PC-3 (cell line): ENCODE measurements at regions not wholly inside any gene's neighbourhood (a gene's known extent, or its start where the extent isn't known, plus 50 kb on each side); places are given as distances from the start of the nearest gene placed in this dataset.
A peak's percentile ranks its signal among the peaks of the same experiment; 100 is the strongest.

Experiments used
- ATAC-seq: fragments of 200-7000 bp; cut with Tn5 transposase; 2 replicates; pipeline ENCODE4 v1.9.1; 2020; ENCODE audit warnings: mild to moderate bottlenecking, moderate library complexity
- BruUV-seq: library from RNA; stranded (reverse); fragments of 400-500 nt; replicated peaks from 2 replicates; lab custom pipeline; 2021; lab: Mats Ljungman, UMichigan
- CTCF ChIA-PET: fragments of 300-600 bp; sonication (Branson Sonifier 250); formaldehyde crosslinking; loops from one replicate; lab custom pipeline; 2022; ENCODE audit warnings: antibody characterized with exemption; lab: Charles Lee
- POLR2A ChIA-PET: fragments of 300-600 bp; sonication (Branson Sonifier 250); formaldehyde crosslinking; loops from one replicate; lab custom pipeline; 2022; ENCODE audit warnings: antibody characterized with exemption; ENCODE audit not compliant: unreplicated experiment; lab: Charles Lee
- DNase-seq: peaks from one replicate; pipeline ENCODE4 v3.0.0-alpha.2; 2015
- H2AFZ ChIP-seq: fragments of 300-600 bp; sonication (generic); 2 replicates; pipeline ENCODE4 v1.6.0; 2016; ENCODE audit warnings: antibody characterized with exemption, low read length
- H3F3A ChIP-seq: fragments of 300-600 bp; sonication (generic); one replicate; pipeline ENCODE4 v1.6.0; 2017; ENCODE audit warnings: antibody characterized with exemption, low read length, control low read depth, mild to moderate bottlenecking; ENCODE audit not compliant: unreplicated experiment
- H3K27ac ChIP-seq: fragments of 300-600 bp; sonication (generic); 2 replicates; pipeline ENCODE4 v1.5.1; 2016; ENCODE audit warnings: mild to moderate bottlenecking, low read length
- H3K27me3 ChIP-seq: fragments of 300-600 bp; sonication (generic); 2 replicates; pipeline ENCODE4 v1.6.1; 2016; ENCODE audit warnings: low read length, mixed read lengths
- H3K36me3 ChIP-seq: fragments of 300-600 bp; sonication (generic); 2 replicates; pipeline ENCODE4 v1.6.1; 2016; ENCODE audit warnings: low read depth, mixed run types, low read length, mixed read lengths
- H3K4me1 ChIP-seq: fragments of 300-600 bp; sonication (generic); 2 replicates; pipeline ENCODE4 v1.5.1; 2016; ENCODE audit warnings: low read length; ENCODE audit not compliant: insufficient read depth
- H3K4me2 ChIP-seq: fragments of 300-600 bp; sonication (generic); 2 replicates; pipeline ENCODE4 v1.6.0; 2016; ENCODE audit warnings: low read length
- H3K4me3 ChIP-seq: fragments of 300-600 bp; sonication (generic); 2 replicates; pipeline ENCODE4 v1.5.1; 2016; ENCODE audit warnings: mild to moderate bottlenecking, low read length, mixed read lengths
- H3K79me2 ChIP-seq: fragments of 300-600 bp; sonication (generic); 2 replicates; pipeline ENCODE4 v1.6.1; 2017; ENCODE audit warnings: low read length, mixed read lengths
- H3K9ac ChIP-seq: fragments of 300-600 bp; sonication (generic); 2 replicates; pipeline ENCODE4 v1.6.0; 2016; ENCODE audit warnings: mild to moderate bottlenecking, low read length
- H3K9me2 ChIP-seq: fragments of 300-600 bp; sonication (generic); replicated peaks from 2 replicates; pipeline ENCODE4 v1.6.1; 2016; ENCODE audit warnings: mixed run types, low read length, mixed read lengths
- H3K9me3 ChIP-seq: fragments of 300-600 bp; sonication (generic); 2 replicates; pipeline ENCODE4 v1.6.1; 2016; ENCODE audit warnings: low read length, mixed read lengths
- H4K20me1 ChIP-seq: fragments of 300-600 bp; sonication (generic); 2 replicates; pipeline ENCODE4 v1.6.1; 2016; ENCODE audit warnings: low read length, mixed read lengths
- CTCF ChIP-seq: fragments of 300-600 bp; sonication (generic); conservative IDR thresholded peaks from 2 replicates; pipeline ENCODE4 v1.5.1; 2017; ENCODE audit warnings: antibody characterized with exemption, low read depth, mild to moderate bottlenecking, low read length
- EZH2 ChIP-seq: fragments of 300-600 bp; sonication (generic); IDR thresholded peaks from one replicate; pipeline ENCODE4 v1.6.1; 2017; ENCODE audit warnings: antibody characterized with exemption, mild to moderate bottlenecking, low read length; ENCODE audit not compliant: unreplicated experiment
- EZH2phosphoT487 ChIP-seq: fragments of 300-600 bp; sonication (generic); IDR thresholded peaks from 2 replicates; pipeline ENCODE4 v1.6.1; 2018; ENCODE audit warnings: mild to moderate bottlenecking, antibody characterized with exemption, low read length, borderline replicate concordance
- intact Hi-C: fragments of 100-400 bp; cut with micrococcal nuclease; formaldehyde crosslinking; loops from 2 replicates; pipeline ENCODE4 v1.9.0; 2023

- intact Hi-C loops, result no loop called here
- no peaks in the 10 kb centered on the region for H3K9me3 ChIP-seq
- no peaks in the 10 kb centered on the region for H3K4me1 ChIP-seq
- no peaks in the 10 kb centered on the region for H3K36me3 ChIP-seq
- no peak overlapping the region for H2AFZ ChIP-seq
- no peak overlapping the region for H3K9ac ChIP-seq
- TF ChIP-seq EZH2phosphoT487, result no peak
- no peak for TF ChIP-seq CTCF
- no peak for TF ChIP-seq EZH2
- H3K9me2 ChIP-seq, result no peaks in the 10 kb centered on the region
- ChIA-PET CTCF (no interaction called here), POLR2A (no interaction called here)
- H3K79me2 ChIP-seq, result no peaks in the 10 kb centered on the region
- H3K27ac ChIP-seq, result no peak overlapping the region
- H4K20me1 ChIP-seq, result no peaks in the 10 kb centered on the region
- DNase-seq (no peak), ATAC-seq (no peak)
- H3K4me3 ChIP-seq, result no peak overlapping the region
- H3K4me2 ChIP-seq, result no peak overlapping the region
- H3K27me3 ChIP-seq, result no peaks in the 10 kb centered on the region
- BruUV-seq, result no TSS peak
- H3F3A ChIP-seq, result no peaks in the 10 kb centered on the region
These were observed 394.1 kb upstream of the PHF14 start for GRCh38 chr7:10579561-10579960.

GRCh38 chr7:10584886-10585285, 388.8 kb upstream of the PHF14 start:
- intact Hi-C loops, result no loop called here
- no peak for ATAC-seq
- no peak overlapping the region for H3K27ac ChIP-seq
- no peaks in the 10 kb centered on the region for H4K20me1 ChIP-seq
- TF ChIP-seq EZH2phosphoT487 (no peak), EZH2 (no peak), CTCF (no peak)
- POLR2A ChIA-PET, result no interaction called here
- H3K27me3 ChIP-seq, result no peaks in the 10 kb centered on the region
- no peak overlapping the region for H2AFZ ChIP-seq
- no peaks in the 10 kb centered on the region for H3K4me1 ChIP-seq
- no peak for DNase-seq
- H3K4me2 ChIP-seq, result no peak overlapping the region
- no peak overlapping the region for H3K4me3 ChIP-seq
- H3F3A ChIP-seq, result no peaks in the 10 kb centered on the region
- no peaks in the 10 kb centered on the region for H3K9me2 ChIP-seq
- H3K9ac ChIP-seq, result no peak overlapping the region
- no peaks in the 10 kb centered on the region for H3K9me3 ChIP-seq
- no TSS peak for BruUV-seq
- CTCF ChIA-PET, result no interaction called here
- H3K36me3 ChIP-seq, result no peaks in the 10 kb centered on the region
- H3K79me2 ChIP-seq, result no peaks in the 10 kb centered on the region

GRCh38 chr7:10588084-10588483, 385.6 kb upstream of the PHF14 start:
- BruUV-seq, result no TSS peak
- Histone ChIP-seq H2AFZ (no peak overlapping the region), H3K9me2 (no peaks in the 10 kb centered on the region), H4K20me1 (no peaks in the 10 kb centered on the region), H3K27ac (no peak overlapping the region), H3K4me3 (no peak overlapping the region), H3K79me2 (no peaks in the 10 kb centered on the region), H3K36me3 (no peaks in the 10 kb centered on the region), H3K9ac (no peak overlapping the region), H3K4me1 (no peaks in the 10 kb centered on the region), H3F3A (no peaks in the 10 kb centered on the region), H3K27me3 (no peaks in the 10 kb centered on the region), H3K9me3 (no peaks in the 10 kb centered on the region), H3K4me2 (no peak overlapping the region)
- TF ChIP-seq CTCF (no peak), EZH2phosphoT487 (no peak), EZH2 (no peak)
- ATAC-seq (peak; percentile 67), DNase-seq (peak; percentile 34)
- ChIA-PET POLR2A (no interaction called here), CTCF (no interaction called here)
- intact Hi-C loops, result no loop called here
